ENCODE measurements at regions not wholly inside any gene's neighbourhood (a gene's known extent, or its start where the extent isn't known, plus 50 kb on each side); places are given as distances from the start of the nearest gene placed in this dataset.
"Not testable (repeated sequence)": the region's sequence is repeated elsewhere in the genome, so short reads cannot be mapped to it uniquely, and the experiment has no call there.

DNA sequence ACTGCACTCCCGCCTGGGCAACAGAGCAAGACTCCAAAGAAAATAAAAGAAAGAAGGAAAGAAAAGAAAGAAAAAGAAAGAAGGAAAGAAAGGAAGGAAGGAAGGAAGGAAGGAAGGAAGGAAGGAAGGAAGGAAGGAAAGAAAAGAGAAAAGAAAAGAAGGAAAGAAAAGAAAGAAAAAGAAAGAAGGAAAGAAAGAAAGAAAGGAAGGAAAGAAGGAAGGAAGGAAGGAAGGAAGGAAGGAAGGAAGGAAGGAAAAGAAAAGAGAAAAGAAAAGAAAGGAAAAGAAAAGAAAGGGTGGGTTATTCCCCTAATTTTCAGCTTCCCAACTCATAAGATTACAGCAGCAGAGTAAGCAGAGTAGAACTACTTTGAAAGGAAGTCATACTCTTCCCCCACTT lies 64.4 kb downstream of the TMEM200C start:
- H3K4me3 ChIP-seq (ENCODE audit: low read depth, low read length); DNase-seq (ENCODE audit: low read depth, low spot score); in situ Hi-C loops (cut with HindIII; ENCODE audit: low sequenced_read_pairs): not testable (repeated sequence)

DNA sequence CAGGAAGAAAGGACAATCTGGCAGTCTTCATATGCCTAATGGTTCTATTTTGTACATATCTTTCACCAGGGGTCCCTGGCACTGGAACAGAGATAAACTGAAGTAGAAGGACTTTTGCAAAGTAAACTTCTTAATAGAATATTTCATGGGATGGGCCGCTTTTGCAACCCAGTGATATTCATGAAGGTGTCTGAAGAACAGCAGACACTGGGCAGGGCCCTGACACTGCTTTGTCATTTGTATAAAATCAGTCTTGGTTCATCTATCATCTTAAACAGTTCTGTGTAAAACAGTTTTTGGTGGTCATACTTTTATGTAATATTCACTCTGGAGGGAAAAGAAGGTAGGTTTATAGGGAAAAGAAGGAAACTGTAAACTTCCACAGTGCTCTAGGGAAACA lies 66.4 kb downstream of the TMEM200C start:
- H3K4me3 ChIP-seq (ENCODE audit: low read depth, low read length), result no peak overlapping the region
- in situ Hi-C loops (cut with HindIII; ENCODE audit: low sequenced_read_pairs), result no loop called here
- DNase-seq (ENCODE audit: low read depth, low spot score), result no peak
- TF ChIP-seq, protein P1, sequence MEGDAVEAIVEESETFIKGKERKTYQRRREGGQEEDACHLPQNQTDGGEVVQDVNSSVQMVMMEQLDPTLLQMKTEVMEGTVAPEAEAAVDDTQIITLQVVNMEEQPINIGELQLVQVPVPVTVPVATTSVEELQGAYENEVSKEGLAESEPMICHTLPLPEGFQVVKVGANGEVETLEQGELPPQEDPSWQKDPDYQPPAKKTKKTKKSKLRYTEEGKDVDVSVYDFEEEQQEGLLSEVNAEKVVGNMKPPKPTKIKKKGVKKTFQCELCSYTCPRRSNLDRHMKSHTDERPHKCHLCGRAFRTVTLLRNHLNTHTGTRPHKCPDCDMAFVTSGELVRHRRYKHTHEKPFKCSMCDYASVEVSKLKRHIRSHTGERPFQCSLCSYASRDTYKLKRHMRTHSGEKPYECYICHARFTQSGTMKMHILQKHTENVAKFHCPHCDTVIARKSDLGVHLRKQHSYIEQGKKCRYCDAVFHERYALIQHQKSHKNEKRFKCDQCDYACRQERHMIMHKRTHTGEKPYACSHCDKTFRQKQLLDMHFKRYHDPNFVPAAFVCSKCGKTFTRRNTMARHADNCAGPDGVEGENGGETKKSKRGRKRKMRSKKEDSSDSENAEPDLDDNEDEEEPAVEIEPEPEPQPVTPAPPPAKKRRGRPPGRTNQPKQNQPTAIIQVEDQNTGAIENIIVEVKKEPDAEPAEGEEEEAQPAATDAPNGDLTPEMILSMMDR (IDR thresholded peaks at IDR 0.05; ENCODE audit: low read depth, low read length), result no peak

DNA sequence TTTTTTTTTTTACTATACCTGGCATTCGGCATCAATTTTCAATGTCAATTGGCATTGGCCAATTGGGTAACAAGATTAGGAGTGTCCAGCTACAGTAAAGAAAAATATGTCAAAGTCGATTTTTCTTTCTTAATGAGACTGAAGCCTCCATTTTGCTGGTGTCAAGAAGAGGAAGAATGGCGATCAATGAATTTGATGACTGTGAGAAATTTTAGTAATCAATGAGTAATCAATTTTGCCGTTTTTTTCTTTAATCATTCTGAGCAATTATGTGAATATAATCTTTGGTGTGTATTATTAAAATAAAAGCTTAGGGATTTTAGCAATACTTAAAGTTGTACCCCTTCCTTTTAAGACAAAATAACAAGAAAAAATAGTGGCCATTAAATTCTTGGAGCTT lies 69.7 kb downstream of the TMEM200C start:
- DNase-seq (ENCODE audit: low read depth, low spot score), result no peak
- in situ Hi-C loops (cut with HindIII; ENCODE audit: low sequenced_read_pairs), result no loop called here
- TF ChIP-seq, protein P1 (IDR thresholded peaks at IDR 0.05; ENCODE audit: low read depth, low read length), result no peak
- no peak overlapping the region for H3K4me3 ChIP-seq (ENCODE audit: low read depth, low read length)

DNA sequence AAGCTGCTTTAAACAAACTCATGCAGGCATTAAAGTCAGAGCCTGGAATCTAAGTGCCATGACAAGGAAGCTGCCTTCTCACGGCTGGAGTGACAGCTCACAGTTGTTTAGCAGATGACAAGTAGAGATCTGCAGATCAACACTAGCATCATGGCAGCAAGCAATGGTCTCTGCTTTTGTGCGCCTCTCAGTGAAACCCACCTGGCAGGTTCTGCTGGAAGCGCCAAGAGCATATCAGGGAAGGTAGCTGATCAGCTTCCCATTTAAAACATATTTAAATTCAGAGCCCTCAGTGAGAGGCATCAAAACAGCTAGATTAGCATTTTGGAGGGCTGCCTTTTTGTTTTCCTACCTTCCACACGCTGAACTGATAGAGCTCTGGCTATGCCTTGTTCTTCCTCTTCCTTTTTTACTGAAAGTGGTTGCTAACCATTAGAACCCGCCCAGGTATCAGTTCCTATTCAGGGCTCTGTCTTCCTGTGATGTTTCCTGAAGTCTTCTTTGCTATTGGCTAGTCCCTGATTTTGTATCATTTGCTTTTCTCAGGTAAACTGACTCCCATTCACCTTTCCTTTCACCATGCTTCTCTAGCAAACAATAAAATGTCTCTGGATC lies 70.8 kb downstream of the TMEM200C start:
- no peak for DNase-seq (ENCODE audit: low read depth, low spot score)
- in situ Hi-C loops (cut with HindIII; ENCODE audit: low sequenced_read_pairs), result no loop called here
- H3K4me3 ChIP-seq (ENCODE audit: low read depth, low read length), result no peak overlapping the region
- TF ChIP-seq, protein P1 (IDR thresholded peaks at IDR 0.05; ENCODE audit: low read depth, low read length), result no peak

DNA sequence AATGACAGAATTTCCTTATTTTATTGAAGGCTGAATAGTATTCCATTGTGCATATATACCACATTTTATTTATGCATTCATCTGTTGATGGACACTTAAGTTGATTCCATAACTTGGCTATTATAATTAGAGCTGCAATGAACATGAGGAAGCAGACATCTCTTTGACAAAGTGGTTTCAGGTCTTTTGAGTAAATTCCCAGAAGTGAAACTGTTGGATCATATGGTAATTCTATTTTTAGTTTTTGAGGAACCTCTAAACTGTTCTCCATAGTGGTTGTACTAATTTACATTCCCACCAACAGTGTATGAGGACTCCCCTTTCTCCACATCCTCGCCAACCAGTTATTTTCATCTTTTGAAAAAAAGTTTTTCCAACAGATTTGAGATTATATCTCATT lies 77.5 kb downstream of the TMEM200C start:
- no peak for DNase-seq (ENCODE audit: low read depth, low spot score)
- H3K4me3 ChIP-seq (ENCODE audit: low read depth, low read length), result no peak overlapping the region
- in situ Hi-C loops (cut with HindIII; ENCODE audit: low sequenced_read_pairs), result no loop called here
- TF ChIP-seq, protein P1 (IDR thresholded peaks at IDR 0.05; ENCODE audit: low read depth, low read length), result no peak

DNA sequence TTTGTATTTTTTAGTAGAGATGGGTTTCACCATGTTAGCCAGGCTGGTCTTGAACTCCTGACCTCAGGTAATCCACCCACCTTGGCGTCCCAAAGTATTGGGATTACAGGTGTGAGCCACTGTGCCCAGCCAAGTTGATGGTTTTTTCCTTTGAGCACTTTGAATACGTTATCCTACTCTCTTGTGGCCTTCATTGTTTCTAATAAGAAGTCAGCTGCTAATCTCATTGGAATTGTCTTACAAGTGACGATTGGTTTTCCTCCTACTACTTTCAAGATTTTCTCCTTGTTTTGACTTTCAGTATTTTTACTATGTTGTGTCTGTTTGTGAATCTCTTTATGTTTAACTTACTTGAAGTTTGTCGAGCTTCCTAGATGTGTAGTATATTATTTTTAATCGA lies 88.5 kb downstream of the TMEM200C start:
- DNase-seq (ENCODE audit: low read depth, low spot score), result no peak
- no peak overlapping the region for H3K4me3 ChIP-seq (ENCODE audit: low read depth, low read length)
- in situ Hi-C loops (cut with HindIII; ENCODE audit: low sequenced_read_pairs), result no loop called here
- TF ChIP-seq, protein P1 (IDR thresholded peaks at IDR 0.05; ENCODE audit: low read depth, low read length), result no peak

DNA sequence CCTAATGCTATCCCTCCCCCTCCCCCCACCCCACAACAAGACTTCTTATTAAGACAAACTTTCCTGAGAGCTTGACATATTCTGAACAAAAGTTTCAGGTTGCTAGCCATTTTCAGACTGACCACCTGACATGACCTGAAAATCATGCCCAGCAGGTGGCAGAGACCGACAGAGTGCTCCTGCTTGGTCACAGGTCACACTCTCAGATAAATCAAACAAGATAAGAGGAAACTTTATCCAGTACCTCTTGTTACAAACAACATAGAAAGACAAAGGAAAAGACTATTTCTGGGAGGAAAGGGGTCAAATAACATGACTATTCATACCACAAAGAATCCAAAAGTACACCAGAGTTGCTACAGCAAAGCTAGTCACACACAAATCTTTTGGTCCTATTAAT lies 107.4 kb downstream of the TMEM200C start:
- no peak overlapping the region for H3K4me3 ChIP-seq (ENCODE audit: low read depth, low read length)
- TF ChIP-seq, protein P1 (IDR thresholded peaks at IDR 0.05; ENCODE audit: low read depth, low read length), result no peak
- in situ Hi-C loops (cut with HindIII; ENCODE audit: low sequenced_read_pairs), result no loop called here
- no peak for DNase-seq (ENCODE audit: low read depth, low spot score)

All from astrocyte of the spinal cord (primary cell).